ENCODE measurements at regions not wholly inside any gene's neighbourhood (a gene's known extent, or its start where the extent isn't known, plus 50 kb on each side); places are given as distances from the start of the nearest gene placed in this dataset.
"Not testable (repeated sequence)": the region's sequence is repeated elsewhere in the genome, so short reads cannot be mapped to it uniquely, and the experiment has no call there.

DNA sequence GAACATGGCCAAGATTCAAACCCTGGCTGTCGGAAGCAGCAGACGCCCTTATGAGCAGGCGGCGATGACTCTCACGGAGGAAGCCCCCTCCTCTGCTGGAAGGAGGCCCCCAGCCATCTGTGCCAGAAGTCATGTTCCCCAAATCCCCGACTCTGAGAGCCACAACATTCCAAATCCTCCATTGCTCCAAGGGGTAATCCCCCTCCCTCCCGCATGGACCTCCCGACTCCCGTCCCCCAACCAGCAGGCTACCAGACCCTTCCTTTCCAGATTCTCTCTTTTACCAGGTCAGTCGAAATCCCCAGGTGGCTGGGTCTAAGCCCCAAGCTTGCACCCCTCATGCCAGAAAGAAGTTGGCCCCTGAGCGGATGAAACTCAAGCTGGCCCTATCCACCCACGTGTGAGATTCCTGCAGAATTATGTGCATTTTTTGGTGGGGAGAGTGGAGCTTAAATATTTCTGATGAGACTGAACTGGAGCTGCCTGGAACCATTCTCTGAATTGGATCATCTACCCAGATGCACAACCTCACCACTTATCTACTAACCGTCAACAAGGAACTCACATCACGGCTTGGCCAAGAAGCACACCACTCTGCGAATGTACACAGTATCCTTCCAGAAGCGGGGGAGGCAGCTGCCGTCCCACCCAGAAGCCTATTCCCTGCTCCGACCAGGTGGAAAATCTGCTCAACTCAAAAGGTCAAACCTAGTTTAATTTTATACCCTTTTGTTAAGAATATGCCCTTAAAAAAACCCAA, 283.5 kb downstream of the C16orf95 start:
- H3K27me3 ChIP-seq (ENCODE audit: control insufficient read depth, insufficient read depth, low read length) = no peaks in the 10 kb centered on the region
- H3K9me3 ChIP-seq (ENCODE audit: control insufficient read depth, low read length) = no peaks in the 10 kb centered on the region
- no peak overlapping the region for H3K4me3 ChIP-seq (ENCODE audit: low read depth, low read length)
- TF ChIP-seq, protein P1, sequence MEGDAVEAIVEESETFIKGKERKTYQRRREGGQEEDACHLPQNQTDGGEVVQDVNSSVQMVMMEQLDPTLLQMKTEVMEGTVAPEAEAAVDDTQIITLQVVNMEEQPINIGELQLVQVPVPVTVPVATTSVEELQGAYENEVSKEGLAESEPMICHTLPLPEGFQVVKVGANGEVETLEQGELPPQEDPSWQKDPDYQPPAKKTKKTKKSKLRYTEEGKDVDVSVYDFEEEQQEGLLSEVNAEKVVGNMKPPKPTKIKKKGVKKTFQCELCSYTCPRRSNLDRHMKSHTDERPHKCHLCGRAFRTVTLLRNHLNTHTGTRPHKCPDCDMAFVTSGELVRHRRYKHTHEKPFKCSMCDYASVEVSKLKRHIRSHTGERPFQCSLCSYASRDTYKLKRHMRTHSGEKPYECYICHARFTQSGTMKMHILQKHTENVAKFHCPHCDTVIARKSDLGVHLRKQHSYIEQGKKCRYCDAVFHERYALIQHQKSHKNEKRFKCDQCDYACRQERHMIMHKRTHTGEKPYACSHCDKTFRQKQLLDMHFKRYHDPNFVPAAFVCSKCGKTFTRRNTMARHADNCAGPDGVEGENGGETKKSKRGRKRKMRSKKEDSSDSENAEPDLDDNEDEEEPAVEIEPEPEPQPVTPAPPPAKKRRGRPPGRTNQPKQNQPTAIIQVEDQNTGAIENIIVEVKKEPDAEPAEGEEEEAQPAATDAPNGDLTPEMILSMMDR (IDR thresholded peaks at IDR 0.05) = no peak
- peaks cover 1% of the 10 kb centered on the region for H3K4me1 ChIP-seq
- no peak overlapping the region for H3K4me2 ChIP-seq (ENCODE audit: low read length)
- H2AFZ ChIP-seq = no peak overlapping the region
- H3K36me3 ChIP-seq (ENCODE audit: control insufficient read depth, insufficient read depth, low read length) = no peaks in the 10 kb centered on the region
- H3K79me2 ChIP-seq = no peaks in the 10 kb centered on the region
- no peak overlapping the region for H3K9ac ChIP-seq
- no peak overlapping the region for H3K27ac ChIP-seq

DNA sequence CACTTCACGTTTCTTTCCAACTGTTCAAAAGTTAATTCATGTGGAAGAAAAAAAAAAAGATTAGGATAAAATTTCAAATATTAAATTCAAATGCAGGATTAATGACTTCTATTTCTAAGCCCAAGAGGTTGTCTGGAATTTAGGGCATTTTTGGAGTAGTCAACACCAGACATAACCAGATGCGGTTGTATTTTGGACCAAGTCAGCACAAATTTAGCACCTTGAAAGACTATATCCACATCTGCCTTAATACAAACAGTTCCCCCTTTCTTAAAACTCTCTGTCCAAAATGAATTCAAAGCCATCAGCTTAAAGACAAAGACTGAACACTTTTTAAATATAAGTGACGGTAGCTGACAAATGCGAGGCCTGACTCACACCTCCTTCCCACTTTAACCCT, 282.9 kb downstream of the C16orf95 start:
- H3K9ac ChIP-seq = no peak overlapping the region
- no peak overlapping the region for H3K27ac ChIP-seq
- H2AFZ ChIP-seq = no peak overlapping the region
- H3K4me1 ChIP-seq = peaks cover 6% of the 10 kb centered on the region
- no peaks in the 10 kb centered on the region for H3K79me2 ChIP-seq
- TF ChIP-seq, protein P1 (IDR thresholded peaks at IDR 0.05) = no peak
- no peaks in the 10 kb centered on the region for H3K27me3 ChIP-seq (ENCODE audit: control insufficient read depth, insufficient read depth, low read length)
- no peak overlapping the region for H3K4me3 ChIP-seq (ENCODE audit: low read depth, low read length)
- no peaks in the 10 kb centered on the region for H3K9me3 ChIP-seq (ENCODE audit: control insufficient read depth, low read length)
- H3K36me3 ChIP-seq (ENCODE audit: control insufficient read depth, insufficient read depth, low read length) = no peaks in the 10 kb centered on the region
- no peak overlapping the region for H3K4me2 ChIP-seq (ENCODE audit: low read length)

DNA sequence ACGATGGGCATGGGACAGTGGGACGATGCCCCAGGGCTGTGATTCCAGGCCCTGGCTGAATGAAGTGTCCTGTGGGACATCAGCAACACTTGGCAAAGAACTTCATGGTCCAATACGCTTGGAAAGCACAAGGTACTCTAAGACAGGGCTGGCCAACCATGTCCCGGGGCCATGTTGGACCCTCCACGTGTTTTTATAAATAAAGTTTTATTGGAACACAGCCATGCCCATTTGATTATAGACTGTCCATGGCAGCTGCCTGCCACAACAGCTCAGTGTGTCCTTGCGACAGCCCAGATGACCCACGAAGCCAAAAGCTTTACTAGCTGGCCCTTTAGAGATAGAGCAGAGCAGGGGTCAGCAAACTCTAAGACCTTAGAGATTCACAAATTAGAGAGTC, 282.1 kb downstream of the C16orf95 start:
- H3K27ac ChIP-seq = no peak overlapping the region
- H3K4me1 ChIP-seq = peaks cover 13% of the 10 kb centered on the region
- H3K4me3 ChIP-seq (ENCODE audit: low read depth, low read length) = no peak overlapping the region
- H3K79me2 ChIP-seq = no peaks in the 10 kb centered on the region
- no peaks in the 10 kb centered on the region for H3K36me3 ChIP-seq (ENCODE audit: control insufficient read depth, insufficient read depth, low read length)
- TF ChIP-seq, protein P1 (IDR thresholded peaks at IDR 0.05) = no peak
- H3K9ac ChIP-seq = no peak overlapping the region
- no peaks in the 10 kb centered on the region for H3K27me3 ChIP-seq (ENCODE audit: control insufficient read depth, insufficient read depth, low read length)
- no peak overlapping the region for H3K4me2 ChIP-seq (ENCODE audit: low read length)
- H3K9me3 ChIP-seq (ENCODE audit: control insufficient read depth, low read length) = no peaks in the 10 kb centered on the region
- no peak overlapping the region for H2AFZ ChIP-seq

DNA sequence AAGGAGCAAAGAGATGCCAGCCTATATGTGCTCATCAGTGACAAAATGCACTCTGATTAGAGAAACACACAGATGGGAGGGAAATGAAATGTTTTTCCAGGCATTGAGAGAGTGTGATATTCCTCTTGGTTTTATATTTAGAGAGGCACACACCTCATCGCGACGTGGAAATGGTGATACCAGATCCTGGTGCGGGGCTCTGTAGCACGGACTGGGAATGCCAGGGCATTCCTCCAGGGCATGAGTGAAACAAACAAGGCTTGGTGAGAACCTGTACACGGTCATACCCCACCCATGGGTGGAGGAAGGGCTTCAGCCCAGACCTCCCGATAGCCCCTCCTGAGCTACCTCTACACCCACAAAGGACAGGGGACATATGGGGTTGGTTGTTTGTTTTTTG, 280.2 kb downstream of the C16orf95 start:
- Histone ChIP-seq H3K27me3 (ENCODE audit: control insufficient read depth, insufficient read depth, low read length) (no peaks in the 10 kb centered on the region), H3K79me2 (no peaks in the 10 kb centered on the region), H3K4me3 (ENCODE audit: low read depth, low read length) (no peak overlapping the region), H3K4me1 (peaks cover 30% of the 10 kb centered on the region), H3K9me3 (ENCODE audit: control insufficient read depth, low read length) (no peaks in the 10 kb centered on the region), H3K27ac (no peak overlapping the region), H2AFZ (no peak overlapping the region), H3K9ac (no peak overlapping the region), H3K4me2 (ENCODE audit: low read length) (no peak overlapping the region), H3K36me3 (ENCODE audit: control insufficient read depth, insufficient read depth, low read length) (no peaks in the 10 kb centered on the region)
- TF ChIP-seq, protein P1 (IDR thresholded peaks at IDR 0.05) = no peak

DNA sequence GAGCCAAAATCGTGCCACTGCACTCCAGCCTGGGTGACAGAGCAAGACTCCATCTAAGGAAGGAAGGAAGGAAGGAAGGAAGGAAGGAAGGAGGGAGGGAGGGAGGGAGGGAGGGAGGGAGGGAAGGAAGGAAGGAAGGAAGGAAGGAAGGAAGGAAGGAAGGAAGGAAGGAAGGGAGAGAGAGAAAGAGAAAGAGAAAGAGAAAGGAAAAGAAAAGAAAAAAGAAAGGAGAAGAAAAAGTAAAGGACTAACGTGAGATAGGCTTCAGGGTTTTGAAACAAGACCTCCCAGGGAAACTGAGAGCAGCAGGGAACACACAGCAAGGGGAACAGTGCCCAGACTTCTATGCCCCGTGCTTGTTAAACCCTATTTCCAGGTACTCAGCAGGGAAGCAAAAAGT, 278.7 kb downstream of the C16orf95 start:
- not testable (repeated sequence) for H3K9ac ChIP-seq; H3K79me2 ChIP-seq; H3K9me3 ChIP-seq (ENCODE audit: control insufficient read depth, low read length); H3K36me3 ChIP-seq (ENCODE audit: control insufficient read depth, insufficient read depth, low read length); H3K27me3 ChIP-seq (ENCODE audit: control insufficient read depth, insufficient read depth, low read length); H2AFZ ChIP-seq; H3K4me3 ChIP-seq (ENCODE audit: low read depth, low read length); H3K4me2 ChIP-seq (ENCODE audit: low read length)
- Histone ChIP-seq H3K4me1 (peaks cover 31% of the 10 kb centered on the region), H3K27ac (peak overlapping the region; percentile 49)
